Fibroblast of mammary gland (primary cell): ENCODE measurements at regions not wholly inside any gene's neighbourhood (a gene's known extent, or its start where the extent isn't known, plus 50 kb on each side); places are given as distances from the start of the nearest gene placed in this dataset.
"Not testable (repeated sequence)": the region's sequence is repeated elsewhere in the genome, so short reads cannot be mapped to it uniquely, and the experiment has no call there.

Source experiments
- DNase-seq: peaks from one replicate; pipeline ENCODE4 v3.0.0-alpha.2; 2010; ENCODE audit warnings: low read depth
- H3K4me3 ChIP-seq: 2 replicates; pipeline ENCODE4 v1.5.1; 2011; ENCODE audit warnings: low read depth, mild to moderate bottlenecking, low read length, moderate library complexity; ENCODE audit not compliant: control insufficient read depth
- CTCF ChIP-seq: conservative IDR thresholded peaks from 2 replicates; pipeline ENCODE4 v1.5.1; 2011; ENCODE audit warnings: low read depth, low read length, inconsistent platforms; ENCODE audit not compliant: control insufficient read depth, insufficient read depth

- TF ChIP-seq CTCF: no peak
- no peak for DNase-seq
- H3K4me3 ChIP-seq: no peak overlapping the region
These were observed 116.1 kb upstream of the GORAB start for GRCh38 chr1:170415710-170416372.

DNA sequence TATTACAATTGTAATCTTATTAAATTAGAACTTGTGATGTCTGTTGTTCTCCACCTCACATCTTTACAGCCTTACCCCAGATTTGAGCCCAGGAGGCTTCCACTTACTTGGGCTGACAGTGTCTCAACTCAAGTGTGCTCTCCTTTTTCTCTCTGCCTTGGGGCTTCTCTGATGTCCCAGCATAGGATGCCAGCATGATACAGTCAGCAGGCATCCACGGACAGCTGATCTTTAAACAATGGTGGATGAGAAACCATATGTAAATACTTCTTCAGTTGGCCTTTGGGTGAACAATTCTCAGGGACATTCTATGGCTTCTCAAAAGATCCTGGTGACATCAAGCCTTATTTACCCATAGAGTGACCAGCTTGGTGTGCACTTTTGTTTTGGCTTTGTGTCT, 107.6 kb upstream of the GORAB start:
- no peak for TF ChIP-seq CTCF
- DNase-seq: no peak
- no peak overlapping the region for H3K4me3 ChIP-seq

DNA sequence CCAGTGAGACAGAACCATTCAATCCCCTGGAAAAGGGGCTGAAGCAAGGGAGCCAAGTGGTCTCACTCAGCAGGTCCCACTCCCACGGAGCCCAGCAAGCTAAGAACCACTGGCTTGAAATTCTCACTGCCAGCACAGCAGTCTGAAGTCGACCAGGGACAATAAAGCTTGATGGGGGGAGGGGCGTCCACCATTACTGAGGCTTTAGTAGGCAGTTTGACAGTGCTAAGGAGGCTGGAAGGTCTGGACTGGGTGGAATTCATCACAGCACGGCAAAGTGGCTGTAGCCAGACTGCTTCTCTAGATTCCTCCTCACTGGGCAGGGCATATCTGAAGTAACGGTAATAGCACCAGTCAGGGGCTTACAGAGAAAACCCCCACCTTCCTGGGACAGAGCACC, 105.4 kb upstream of the GORAB start:
- no peak for DNase-seq
- H3K4me3 ChIP-seq: no peak overlapping the region
- TF ChIP-seq CTCF: no peak

- not testable (repeated sequence) for DNase-seq, H3K4me3 ChIP-seq
These were observed 105.0 kb upstream of the GORAB start for GRCh38 chr1:170427002-170427401.

- DNase-seq: peak; percentile 22
- TF ChIP-seq CTCF: peak; percentile 4
- H3K4me3 ChIP-seq: no peak overlapping the region
These were observed 95.0 kb upstream of the GORAB start for GRCh38 chr1:170436928-170437327.

DNA sequence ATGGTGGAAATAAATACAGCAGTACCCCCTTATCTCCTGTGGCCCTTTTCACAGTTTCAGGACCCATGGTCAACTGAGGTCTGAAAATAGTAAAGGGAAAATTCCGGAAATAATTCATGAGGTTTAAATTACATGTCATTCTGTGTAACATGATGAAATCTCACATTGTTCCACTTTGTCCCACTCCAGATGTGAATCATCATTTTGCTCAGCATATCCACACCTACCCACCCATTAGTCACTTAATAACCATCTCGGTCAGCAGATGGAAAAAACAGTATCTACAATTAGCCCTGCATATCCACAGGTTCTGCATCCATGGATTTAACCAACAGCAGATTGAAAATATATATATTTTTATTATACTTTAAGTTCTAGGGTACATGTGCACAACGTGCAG, 86.9 kb upstream of the GORAB start:
- DNase-seq: peak; percentile 96
- H3K4me3 ChIP-seq: no peak overlapping the region
- TF ChIP-seq CTCF: no peak

GRCh38 chr1:170448661-170449158, 83.3 kb upstream of the GORAB start:
- no peak for DNase-seq
- no peak overlapping the region for H3K4me3 ChIP-seq
- TF ChIP-seq CTCF: no peak

GRCh38 chr1:170457325-170458050, 74.5 kb upstream of the GORAB start:
- peak; percentile 18 for DNase-seq

More at GRCh38 chr1:170457325-170458050, 74.5 kb upstream of the GORAB start:
- not testable (repeated sequence) for H3K4me3 ChIP-seq
